Suppressor macrophage (primary cell): ENCODE measurements at regions not wholly inside any gene's neighbourhood (a gene's known extent, or its start where the extent isn't known, plus 50 kb on each side); places are given as distances from the start of the nearest gene placed in this dataset.
A peak's percentile ranks its signal among the peaks of the same experiment; 100 is the strongest.

Experiments
- DNase-seq, 4 experiments: peaks; one replicate each; pipeline ENCODE4 v3.0.0-alpha.2; 2020 to 2022

DNA sequence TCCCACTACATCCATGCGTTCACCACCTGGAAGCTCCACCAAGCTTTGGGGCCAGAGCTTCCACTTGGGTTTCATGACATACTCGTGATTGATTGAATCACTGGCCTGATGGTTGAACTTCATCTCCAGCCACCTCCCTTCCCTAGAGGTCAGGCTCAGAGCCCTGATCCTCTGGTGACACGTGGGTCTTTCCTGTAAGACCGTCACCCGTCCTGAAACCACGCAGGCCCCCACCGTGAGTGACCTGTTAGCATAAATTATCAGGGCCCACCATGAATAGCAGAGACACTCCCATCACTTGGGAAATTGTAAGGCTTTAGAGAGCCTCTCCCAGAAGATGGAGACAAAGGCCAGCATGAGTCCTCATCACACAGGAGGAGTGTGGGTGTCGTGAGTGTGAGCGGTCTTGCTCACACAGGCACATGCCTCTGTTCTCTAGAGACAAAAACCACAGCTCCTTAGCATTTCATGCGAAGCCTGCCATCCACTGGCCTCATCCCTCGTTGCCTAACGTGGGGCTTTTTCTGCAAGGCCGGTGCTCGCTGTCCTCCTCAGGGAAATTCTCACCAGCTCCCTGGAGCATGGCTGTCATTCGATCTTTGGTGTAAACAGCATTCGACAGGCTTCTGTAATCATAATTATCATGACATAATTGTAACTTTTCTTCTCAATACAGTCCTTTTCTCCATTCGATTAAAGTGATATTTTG is 65.1 kb upstream of the DUSP22 start:
- peak in 3 of 4 experiments; percentile 72 to 74 (median 73) for DNase-seq

DNA sequence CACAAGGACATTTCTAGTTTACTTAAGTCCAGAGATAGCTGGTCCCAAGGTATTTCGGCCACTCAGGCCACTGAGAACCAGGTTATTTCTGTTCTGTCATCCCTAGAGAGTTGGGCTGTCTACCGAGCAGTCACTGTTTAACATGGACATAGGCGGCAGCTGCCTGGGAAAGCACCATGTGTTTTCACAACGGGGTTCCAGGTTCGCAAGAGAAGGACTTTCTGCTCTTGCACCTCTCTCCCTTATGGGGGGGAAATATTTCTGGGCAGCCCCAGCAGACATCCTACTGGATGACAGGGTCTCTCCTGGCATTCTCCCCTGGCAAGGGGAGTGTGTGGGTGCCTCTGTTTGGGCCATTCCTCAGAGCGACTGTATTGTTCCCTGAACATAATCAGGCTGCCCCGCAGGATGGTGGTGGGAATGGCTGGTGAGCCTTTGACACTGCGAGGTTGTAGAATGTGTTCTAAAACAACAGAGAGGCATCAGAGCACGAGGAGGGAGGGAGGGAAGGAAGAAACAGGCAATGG is 64.4 kb upstream of the DUSP22 start:
- DNase-seq: no peak

DNA sequence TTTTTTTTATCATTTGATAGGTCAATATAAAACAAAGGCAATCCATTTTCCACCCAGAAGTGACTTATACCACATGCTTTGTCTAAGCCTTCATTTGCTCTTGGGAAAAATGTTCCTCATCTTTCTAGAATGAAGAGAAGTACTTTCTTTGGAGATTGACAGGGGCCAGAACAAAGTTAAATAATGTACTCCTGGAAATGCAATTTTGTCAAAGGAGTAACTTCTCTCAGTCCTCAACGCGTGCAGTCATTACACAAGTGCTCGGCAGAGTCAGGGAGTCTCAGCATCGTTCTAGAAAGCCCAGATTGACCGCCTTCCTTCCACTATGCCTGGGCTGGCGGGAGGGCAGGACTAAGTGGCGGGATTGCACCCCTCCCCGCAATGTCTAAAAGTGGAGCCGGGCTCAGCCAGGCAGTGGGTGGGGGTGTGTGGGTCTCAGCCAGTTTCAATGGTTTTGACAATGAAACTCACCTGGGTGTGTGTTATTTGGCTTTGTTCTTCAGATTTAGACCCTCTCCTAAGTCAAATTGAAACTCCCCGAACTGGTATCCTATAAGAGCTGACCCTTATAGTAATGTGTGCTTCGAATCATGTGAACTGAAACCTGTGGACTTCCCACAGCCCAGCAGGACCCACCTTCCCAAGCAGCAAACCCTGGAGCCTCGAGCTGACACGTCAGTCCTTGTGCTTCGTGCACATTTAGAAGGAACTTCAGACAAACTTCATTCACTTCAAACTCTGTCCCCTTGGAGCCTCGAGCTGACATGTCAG is 63.2 kb upstream of the DUSP22 start:
- DNase-seq: no peak

DNA sequence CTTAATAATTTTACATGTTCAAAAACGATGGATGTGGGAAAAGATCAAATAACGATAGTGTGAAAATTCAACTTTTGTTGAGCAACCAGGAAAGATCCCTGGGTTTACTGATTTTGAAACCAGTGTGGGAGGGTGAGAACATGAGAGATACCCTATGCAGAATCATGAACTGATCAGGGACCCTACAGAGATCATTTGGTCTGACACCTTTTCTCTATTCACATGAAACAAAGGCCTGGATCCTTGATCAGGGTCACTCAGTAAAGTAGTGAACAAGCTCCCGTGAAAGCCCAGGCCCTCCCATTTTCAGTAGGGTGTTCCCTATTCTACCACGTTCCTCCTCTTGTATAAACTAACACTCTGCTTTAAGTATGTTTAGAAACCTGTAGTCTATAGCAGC is 60.5 kb upstream of the DUSP22 start:
- no peak for DNase-seq

DNA sequence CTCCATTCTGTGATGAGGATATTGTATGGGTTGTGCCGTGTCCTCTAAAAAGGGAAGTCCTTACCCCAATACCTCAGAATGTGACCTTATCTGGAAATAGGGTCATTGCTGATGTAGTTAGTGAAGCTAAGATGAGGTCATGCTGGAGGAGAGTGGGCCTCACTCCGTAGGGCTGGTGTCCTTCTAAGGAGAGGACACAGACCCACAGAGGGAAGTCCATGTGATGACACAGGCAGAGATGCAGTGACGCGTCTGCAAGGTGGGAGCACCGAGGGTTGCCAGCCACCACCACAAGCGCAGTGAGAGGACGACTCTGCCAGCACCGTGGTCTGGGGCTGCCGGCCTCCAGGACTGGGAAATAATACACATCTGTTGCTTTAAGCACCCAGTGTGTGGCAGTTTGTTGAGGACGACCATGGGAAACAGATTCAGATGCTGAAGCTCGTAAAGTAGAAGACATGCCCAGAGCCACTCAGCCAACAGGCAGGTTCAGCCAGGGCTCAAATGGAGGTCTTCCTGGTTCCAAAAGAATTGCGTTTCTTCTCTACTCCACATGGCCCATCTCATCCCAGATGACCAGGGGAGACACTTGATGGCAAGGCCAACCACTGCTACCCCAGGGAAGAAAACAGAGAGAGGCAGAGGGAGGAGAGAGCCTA is 59.2 kb upstream of the DUSP22 start:
- peak; percentile 54 to 86 (median 62) for DNase-seq

DNA sequence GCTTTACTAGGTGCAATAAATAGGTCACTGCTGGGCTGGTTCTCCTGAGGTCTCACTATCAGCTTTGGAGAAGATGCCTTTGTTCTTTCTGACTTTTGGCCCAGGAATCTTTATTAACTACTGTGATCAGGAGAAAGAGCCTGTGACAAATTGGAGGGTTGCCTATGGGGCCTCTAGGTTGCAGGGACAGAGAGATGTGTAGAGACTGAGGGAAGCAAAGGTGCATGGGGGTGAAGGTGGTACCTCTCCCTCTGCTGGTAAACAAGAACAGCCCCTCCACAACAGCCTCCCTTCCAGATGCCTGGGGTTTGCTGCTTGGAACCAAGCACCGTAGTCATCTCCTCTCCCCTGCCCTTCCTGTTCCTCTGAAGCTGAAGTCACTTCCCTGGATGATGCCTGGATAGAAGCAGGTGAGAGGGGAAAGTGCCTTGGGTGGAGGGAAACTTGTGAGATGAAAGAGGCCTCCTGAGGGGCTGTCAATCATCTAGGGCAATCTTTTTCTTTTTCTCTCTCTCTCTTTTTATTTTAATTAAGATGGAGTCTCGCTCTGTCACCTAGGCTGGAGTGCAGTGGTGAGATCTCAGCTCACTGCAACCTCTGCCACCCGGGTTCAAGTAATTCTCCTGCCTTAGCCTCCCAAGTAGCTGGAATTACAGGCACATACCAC is 57.4 kb upstream of the DUSP22 start:
- no peak for DNase-seq

DNA sequence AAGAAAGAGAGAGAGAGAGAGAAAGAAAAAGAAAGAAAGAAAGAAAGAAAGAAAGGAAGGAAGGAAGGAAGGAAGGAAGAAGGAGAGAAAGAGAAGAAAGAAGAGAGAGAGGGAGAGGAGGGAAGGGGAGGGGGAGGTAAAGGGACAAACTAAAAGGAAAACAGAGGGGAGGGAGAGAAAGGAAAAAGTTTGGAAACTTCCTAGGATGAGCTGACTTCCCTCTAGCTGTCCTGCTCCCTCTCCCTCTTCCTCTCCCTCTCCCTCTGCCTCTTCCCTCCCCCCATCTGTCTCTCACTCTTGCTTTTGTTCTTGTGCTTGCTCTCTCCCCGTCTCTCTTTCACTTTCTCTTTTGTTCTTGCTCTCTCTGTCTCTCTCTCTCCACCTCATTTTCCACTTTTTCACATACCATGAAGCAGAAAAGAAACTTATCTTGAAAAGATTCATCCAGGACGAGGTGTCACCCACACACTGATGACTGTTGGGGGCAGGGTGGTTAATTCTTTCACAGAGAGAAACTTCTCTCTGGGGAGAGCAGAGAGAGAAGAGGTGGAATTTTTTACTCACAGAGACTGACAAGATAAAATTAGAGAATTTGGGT is 56.4 kb upstream of the DUSP22 start:
- peak in 3 of 4 experiments; percentile 31 to 34 (median 32) for DNase-seq

DNA sequence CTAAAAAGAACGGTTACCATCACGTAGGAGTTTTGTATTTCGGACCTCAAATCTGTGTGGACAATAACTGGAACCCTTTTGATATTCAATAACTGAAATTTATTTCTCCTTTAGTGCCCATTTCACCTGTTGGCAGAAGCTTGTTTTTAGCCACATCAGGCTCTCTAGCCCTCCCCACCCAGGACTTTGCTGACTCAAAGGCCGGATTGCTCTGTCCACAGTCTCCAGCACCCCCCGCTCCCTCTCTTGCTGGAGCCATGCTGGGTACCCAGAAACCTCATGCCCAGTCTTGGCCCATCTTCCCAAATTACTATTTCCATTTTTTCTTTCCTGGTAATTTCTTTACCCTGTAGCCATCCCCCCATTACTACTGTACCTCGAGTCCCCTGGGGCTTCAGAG is 55.8 kb upstream of the DUSP22 start:
- DNase-seq: no peak

DNA sequence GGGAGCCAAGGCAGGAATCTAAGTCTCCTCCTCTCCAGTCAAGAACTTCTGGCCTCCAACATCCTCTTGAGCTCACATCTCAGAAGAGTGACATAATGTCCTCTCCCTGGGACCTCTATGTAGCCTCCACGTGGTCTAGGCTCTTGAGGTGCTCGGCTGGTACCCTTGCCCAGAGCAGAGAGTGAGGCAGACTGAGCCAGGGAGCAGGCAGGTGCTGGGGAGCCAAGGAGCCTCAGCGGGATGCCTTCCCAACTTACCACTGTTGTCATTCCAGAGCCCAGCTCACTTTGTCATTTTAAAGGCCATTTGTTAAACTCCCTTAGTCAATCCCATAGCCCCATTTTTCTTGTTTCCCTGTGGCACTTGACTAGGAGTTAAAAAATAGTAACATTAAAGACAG is 52.1 kb upstream of the DUSP22 start:
- no peak for DNase-seq

DNA sequence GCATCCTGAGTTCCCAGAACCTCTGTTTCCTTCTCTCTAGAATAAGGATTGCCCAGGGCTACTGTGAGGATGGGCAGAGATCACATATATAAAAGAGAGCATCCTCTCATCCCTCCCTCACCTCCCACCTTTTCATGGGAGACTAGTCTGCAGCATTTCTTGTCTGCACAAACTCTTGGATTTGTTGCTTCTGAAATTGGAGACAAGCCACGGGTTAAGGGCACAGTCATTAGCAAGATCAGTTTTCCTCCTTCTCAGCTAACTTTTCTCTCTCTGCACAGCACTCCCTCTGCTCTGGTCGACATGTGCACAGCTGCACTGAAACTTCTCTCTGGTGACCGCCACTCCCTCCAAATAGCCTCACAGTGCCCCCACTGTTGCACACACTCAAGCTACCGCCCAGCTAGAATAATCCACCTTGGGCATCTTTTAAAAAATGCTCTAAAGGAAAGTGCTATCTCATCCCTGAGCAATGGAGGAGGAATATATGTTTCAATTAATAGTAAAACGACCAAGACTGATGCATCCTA is 50.9 kb upstream of the DUSP22 start:
- no peak for DNase-seq
